ENCODE measurements at regions not wholly inside any gene's neighbourhood (a gene's known extent, or its start where the extent isn't known, plus 50 kb on each side); places are given as distances from the start of the nearest gene placed in this dataset.
"Not testable (repeated sequence)": the region's sequence is repeated elsewhere in the genome, so short reads cannot be mapped to it uniquely, and the experiment has no call there.

GRCh38 chr5:101009758-101010519 is 106.9 kb upstream of the ST8SIA4 start:
- Histone ChIP-seq H3K4me2 (no peak overlapping the region), H2AFZ (ENCODE audit: low read depth) (no peak overlapping the region), H3K27ac (ENCODE audit: low read depth in 2 of 2, low read length in 1 of 2) (no peak overlapping the region), H4K20me1 (ENCODE audit: insufficient read depth) (no peaks in the 10 kb centered on the region), H3K27me3 (ENCODE audit: insufficient read depth) (no peaks in the 10 kb centered on the region), H3F3A (replicated peaks; ENCODE audit: insufficient read depth) (no peaks in the 10 kb centered on the region), H3K9me2 (no peaks in the 10 kb centered on the region), H3K4me3 (ENCODE audit: low read depth in 2 of 2, low read length in 1 of 2) (no peak overlapping the region), H3K9ac (no peak overlapping the region), H3K9me3 (no peaks in the 10 kb centered on the region), H3K36me3 (replicated peaks in 1 of 2; ENCODE audit: control insufficient read depth in 1 of 2, insufficient read depth in 2 of 2, low read length in 1 of 2) (no peaks in the 10 kb centered on the region), H3K79me2 (ENCODE audit: insufficient read depth) (no peaks in the 10 kb centered on the region), H3K4me1 (ENCODE audit: control insufficient read depth in 1 of 2, insufficient read depth in 2 of 2, low read depth in 1 of 2, low read length in 1 of 2) (peaks cover 0 to 3% of the 10 kb centered on the region in 2 experiments; a peak in 1 of 4 replicates)
- 9% methylated on average over 9 of the region's 9 CpGs for WGBS (ENCODE audit: low lambda C conversion rate)
- CTCF ChIA-PET = no interaction called here
- TF ChIP-seq SMC3 (IDR thresholded peaks at IDR 0.05; ENCODE audit: low read depth, low read length) = no peak
- 0 out of 2 replicates have a peak, but pooled peaks have one; percentile 18 for TF ChIP-seq GATA2 (CRISPR knock-in tag; IDR thresholded peaks at IDR 0.05)
- no peak for DNase-seq
- POLR2A ChIA-PET = no interaction called here

- H3K9ac ChIP-seq = no peak overlapping the region
- POLR2A ChIA-PET = no interaction called here
- H3K27ac ChIP-seq (ENCODE audit: low read depth in 2 of 2, low read length in 1 of 2) = no peak overlapping the region
- TF ChIP-seq RCOR1 (IDR thresholded peaks at IDR 0.05; ENCODE audit: low read length) = no peak
- TF ChIP-seq RXRA (IDR thresholded peaks at IDR 0.05; ENCODE audit: borderline replicate concordance, low read depth) = no peak
- no peak for TF ChIP-seq USF1 (IDR thresholded peaks at IDR 0.05; ENCODE audit: borderline replicate concordance, low read depth)
- TF ChIP-seq TEAD4 (IDR thresholded peaks at IDR 0.05; ENCODE audit: borderline replicate concordance, insufficient read depth) = no peak
- TF ChIP-seq FOXJ3 (CRISPR knock-in tag; IDR thresholded peaks at IDR 0.05) = no peak
- no peak for TF ChIP-seq MEF2A (IDR thresholded peaks at IDR 0.05; ENCODE audit: borderline replicate concordance, low read depth)
- no peak for TF ChIP-seq RFX5 (IDR thresholded peaks at IDR 0.05; ENCODE audit: low read length)
- TF ChIP-seq SMC3 (IDR thresholded peaks at IDR 0.05; ENCODE audit: low read depth, low read length) = no peak
- TF ChIP-seq SIN3A (IDR thresholded peaks at IDR 0.05; ENCODE audit: borderline replicate concordance, low read depth, low read length) = no peak
- TF ChIP-seq TCF12 (IDR thresholded peaks at IDR 0.05) = no peak
- no peak for TF ChIP-seq EZH2phosphoT487 (IDR thresholded peaks at IDR 0.05; ENCODE audit: borderline replicate concordance, low read depth)
- no peak for TF ChIP-seq NRF1 (IDR thresholded peaks at IDR 0.05; ENCODE audit: low read depth, low read length)
- no peak overlapping the region for H2AFZ ChIP-seq (ENCODE audit: low read depth)
- H3F3A ChIP-seq (replicated peaks; ENCODE audit: insufficient read depth) = no peaks in the 10 kb centered on the region
- no peaks in the 10 kb centered on the region for H3K9me2 ChIP-seq
- no peak overlapping the region for H3K4me3 ChIP-seq (ENCODE audit: low read depth in 2 of 2, low read length in 1 of 2)
- WGBS (ENCODE audit: low lambda C conversion rate) = 0% methylated on average over 1 of the region's 1 CpG
- no peaks in the 10 kb centered on the region for H3K9me3 ChIP-seq
- H3K4me2 ChIP-seq = no peak overlapping the region
- H3K27me3 ChIP-seq (ENCODE audit: insufficient read depth) = no peaks in the 10 kb centered on the region; the same call in 1 of the 2 replicates
- H3K79me2 ChIP-seq (ENCODE audit: insufficient read depth) = no peaks in the 10 kb centered on the region
- H3K36me3 ChIP-seq (replicated peaks in 1 of 2; ENCODE audit: control insufficient read depth in 1 of 2, insufficient read depth in 2 of 2, low read length in 1 of 2) = no peaks in the 10 kb centered on the region
- no peaks in the 10 kb centered on the region for H3K4me1 ChIP-seq (ENCODE audit: control insufficient read depth in 1 of 2, insufficient read depth in 2 of 2, low read depth in 1 of 2, low read length in 1 of 2)
- CTCF ChIA-PET = no interaction called here
- no peaks in the 10 kb centered on the region for H4K20me1 ChIP-seq (ENCODE audit: insufficient read depth)
- DNase-seq = no peak
Measured at GRCh38 chr5:100992354-100992753, 89.3 kb upstream of the ST8SIA4 start.

GRCh38 chr5:100983601-100984000 is 80.5 kb upstream of the ST8SIA4 start:
- H3K27me3 ChIP-seq (ENCODE audit: insufficient read depth); H3K9me2 ChIP-seq; POLR2A ChIA-PET; H3K36me3 ChIP-seq (replicated peaks in 1 of 2; ENCODE audit: control insufficient read depth in 1 of 2, insufficient read depth in 2 of 2, low read length in 1 of 2); H3K79me2 ChIP-seq (ENCODE audit: insufficient read depth); H3K27ac ChIP-seq (ENCODE audit: low read depth in 2 of 2, low read length in 1 of 2); H3K4me3 ChIP-seq (ENCODE audit: low read depth in 2 of 2, low read length in 1 of 2); H3K9me3 ChIP-seq; H3F3A ChIP-seq (replicated peaks; ENCODE audit: insufficient read depth); H3K4me2 ChIP-seq; H4K20me1 ChIP-seq (ENCODE audit: insufficient read depth); CTCF ChIA-PET; H2AFZ ChIP-seq (ENCODE audit: low read depth); H3K4me1 ChIP-seq (ENCODE audit: control insufficient read depth in 1 of 2, insufficient read depth in 2 of 2, low read depth in 1 of 2, low read length in 1 of 2); DNase-seq; H3K9ac ChIP-seq: not testable (repeated sequence)
- 26% methylated on average over 6 of the region's 6 CpGs for WGBS (ENCODE audit: low lambda C conversion rate)

Measured in SK-N-SH (cell line).